K562 (cell line): ENCODE measurements at regions not wholly inside any gene's neighbourhood (a gene's known extent, or its start where the extent isn't known, plus 50 kb on each side); places are given as distances from the start of the nearest gene placed in this dataset.

Experiments
- CBX5 ChIP-seq: IDR thresholded peaks from 2 replicates; pipeline ENCODE4 v1.6.1; 2014; ENCODE audit warnings: low read depth, borderline replicate concordance
- CCAR2 ChIP-seq: fragments of 200-400 bp; formaldehyde crosslinking; IDR thresholded peaks from 2 replicates; pipeline ENCODE4 v1.6.1; 2017; ENCODE audit warnings: mild to moderate bottlenecking, low read depth, low read length
- CREB5 ChIP-seq: fragments of 250-450 bp; sonication (Bioruptor Pico); IDR thresholded peaks from 2 replicates; pipeline ENCODE4 v1.5.0; 2020; ENCODE audit warnings: mild to moderate bottlenecking
- DLX4 ChIP-seq: fragments of 250-450 bp; sonication (Bioruptor Pico); IDR thresholded peaks from 2 replicates; pipeline ENCODE4 v1.6.1; 2021; ENCODE audit warnings: mild to moderate bottlenecking
- EZH2 ChIP-seq: IDR thresholded peaks from 2 replicates; pipeline ENCODE4 v1.6.1; 2012; ENCODE audit warnings: low read depth, mild to moderate bottlenecking, inconsistent platforms, low read length, borderline replicate concordance
- FOSL1 ChIP-seq: fragments of 200-800 bp; sonication (Bioruptor generic); conservative IDR thresholded peaks from 2 replicates; pipeline ENCODE4 v1.6.1; 2016; ENCODE audit warnings: missing genetic modification characterization, missing compliant biosample characterization
- FOXA3 ChIP-seq, 2 experiments: fragments of 450-650 bp in 1 of 2; sonication (generic) in 1 of 2; formaldehyde crosslinking; IDR thresholded peaks in 1 of 2; conservative IDR thresholded peaks in 1 of 2; 2 replicates each; pipeline versions ENCODE4 v1.4.0 to v1.8.0; 2020 to 2022; ENCODE audit warnings: mild to moderate bottlenecking in 2 of 2, missing genetic modification reagents in 1 of 2
- JUN ChIP-seq, 2 experiments: sonication (generic) in 1 of 2; formaldehyde crosslinking in 1 of 2; IDR thresholded peaks; 2 replicates each; pipeline versions ENCODE4 v1.6.1 to v1.8.0; 2012 to 2022; ENCODE audit warnings: borderline replicate concordance in 2 of 2, mild to moderate bottlenecking in 2 of 2, improper control_type of control experiment in 1 of 2, low read depth in 1 of 2, low read length in 1 of 2, missing genetic modification reagents in 1 of 2
- KDM5B ChIP-seq: fragments of 200-600 bp; sonication (generic); IDR thresholded peaks from 2 replicates; pipeline ENCODE4 v1.6.1; 2012; ENCODE audit warnings: low read depth, mild to moderate bottlenecking, moderate library complexity, low read length, control low read depth, inconsistent platforms; ENCODE audit not compliant: insufficient replicate concordance
- MAFF ChIP-seq: IDR thresholded peaks from 2 replicates; pipeline ENCODE4 v1.6.1; 2012; ENCODE audit warnings: low read length, improper control_type of control experiment
- MCM2 ChIP-seq: fragments of 450-650 bp; IDR thresholded peaks from 2 replicates; pipeline ENCODE4 v1.6.1; 2017; ENCODE audit warnings: low read depth, mild to moderate bottlenecking
- MCM3 ChIP-seq: fragments of 450-650 bp; IDR thresholded peaks from 2 replicates; pipeline ENCODE4 v1.6.1; 2016
- NCOA4 ChIP-seq: fragments of 450-650 bp; IDR thresholded peaks from 2 replicates; pipeline ENCODE4 v1.6.1; 2018; ENCODE audit warnings: mild to moderate bottlenecking; ENCODE audit not compliant: partially characterized antibody
- RBM17 ChIP-seq: fragments of 200-400 bp; formaldehyde crosslinking; IDR thresholded peaks from 2 replicates; pipeline ENCODE4 v1.6.1; 2017; ENCODE audit warnings: low read depth, mild to moderate bottlenecking, low read length, borderline replicate concordance
- TAF9B ChIP-seq: fragments of 450-650 bp; IDR thresholded peaks from 2 replicates; pipeline ENCODE4 v1.6.1; 2018; ENCODE audit warnings: mild to moderate bottlenecking; ENCODE audit not compliant: partially characterized antibody
- ZBED1 ChIP-seq: IDR thresholded peaks from 2 replicates; pipeline ENCODE4 v1.6.1; 2014
- ZNF12 ChIP-seq: sonication (generic); formaldehyde crosslinking; IDR thresholded peaks from 2 replicates; pipeline ENCODE4 v1.4.0; 2020; ENCODE audit warnings: mild to moderate bottlenecking, missing genetic modification reagents
- ZNF133 ChIP-seq: fragments of 250-450 bp; sonication (Bioruptor Pico); IDR thresholded peaks from 2 replicates; pipeline ENCODE4 v1.4.0; 2020; ENCODE audit warnings: mild to moderate bottlenecking
- ZNF280B ChIP-seq: fragments of 250-450 bp; sonication (Bioruptor Pico); IDR thresholded peaks from 2 replicates; pipeline ENCODE4 v1.5.1; 2021; ENCODE audit warnings: mild to moderate bottlenecking
- ZNF395 ChIP-seq: fragments of 200-800 bp; sonication (Bioruptor generic); IDR thresholded peaks from 2 replicates; pipeline ENCODE4 v1.6.1; 2017; ENCODE audit warnings: missing genetic modification characterization, missing compliant biosample characterization
- TF ChIP-seq, protein P1 (sequence below), 2 experiments: fragments of 450-650 bp in 1 of 2; sonication (generic) in 1 of 2; formaldehyde crosslinking in 1 of 2; IDR thresholded peaks in 1 of 2; conservative IDR thresholded peaks in 1 of 2; 2 replicates each; pipeline versions ENCODE4 v1.6.1 to v1.8.1; 2016 to 2023; ENCODE audit warnings: mild to moderate bottlenecking in 2 of 2, moderate library complexity in 2 of 2, inconsistent platforms in 1 of 2, missing genetic modification reagents in 1 of 2

DNA sequence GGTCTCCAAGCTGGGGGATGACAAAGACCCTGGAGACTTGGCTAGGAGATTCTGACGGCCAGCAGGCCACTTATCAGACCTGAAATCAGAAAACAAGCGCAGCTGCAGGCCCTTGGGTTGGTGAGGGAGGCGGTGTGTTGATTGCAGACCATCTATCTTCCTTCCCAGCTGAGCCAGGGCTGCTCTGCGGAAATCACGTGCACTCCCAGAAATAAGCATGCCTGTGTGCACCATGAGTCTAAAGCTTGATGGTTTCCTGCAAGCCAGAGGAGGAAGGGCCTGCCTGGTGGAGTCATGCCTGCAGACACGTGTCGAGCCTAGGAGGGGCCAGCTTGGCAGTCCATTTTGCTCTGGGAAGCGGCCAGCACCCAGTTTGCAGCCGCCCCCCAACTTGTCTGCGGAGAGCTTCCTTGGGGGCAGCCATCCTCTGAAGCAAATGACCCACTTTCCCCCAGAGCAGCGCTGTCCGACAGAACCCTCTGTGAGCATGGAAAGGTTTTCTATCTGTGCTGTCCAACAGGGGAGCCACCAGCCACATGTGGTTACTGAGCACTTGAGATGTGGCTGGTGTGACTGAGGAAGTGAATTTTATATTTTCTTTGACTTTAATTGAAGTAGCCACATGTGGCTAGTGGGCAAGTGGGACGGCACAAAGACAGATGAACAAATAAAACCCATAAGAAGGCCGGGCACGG, 175.7 kb upstream of the BCOR start (continued):
- TF ChIP-seq ZNF280B (CRISPR knock-in tag) = no peak
- TF ChIP-seq, protein P1, sequence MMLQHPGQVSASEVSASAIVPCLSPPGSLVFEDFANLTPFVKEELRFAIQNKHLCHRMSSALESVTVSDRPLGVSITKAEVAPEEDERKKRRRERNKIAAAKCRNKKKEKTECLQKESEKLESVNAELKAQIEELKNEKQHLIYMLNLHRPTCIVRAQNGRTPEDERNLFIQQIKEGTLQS (IDR thresholded peaks at IDR 0.05) = no peak; the same call in 1 of the 2 replicates
- TF ChIP-seq, protein P1 (CRISPR knock-in tag; conservative IDR thresholded peaks at IDR 0.05) = no peak
- no peak for TF ChIP-seq CREB5 (CRISPR knock-in tag)
- TF ChIP-seq DLX4 (CRISPR knock-in tag) = no peak
- TF ChIP-seq CCAR2 = no peak
- peak; percentile 85 for TF ChIP-seq TAF9B
- no peak for TF ChIP-seq MAFF
- TF ChIP-seq KDM5B = no peak
- no peak for TF ChIP-seq CBX5
- TF ChIP-seq MCM3 = no peak
- no peak for TF ChIP-seq ZBED1
- no peak for TF ChIP-seq MCM2
- TF ChIP-seq EZH2 = no peak
- no peak for TF ChIP-seq NCOA4
- no peak for TF ChIP-seq JUN (IDR thresholded peaks at IDR 0.05; ENCODE audit: borderline replicate concordance, low read depth, low read length)
- no peak for TF ChIP-seq JUN (CRISPR knock-in tag; IDR thresholded peaks at IDR 0.05; ENCODE audit: borderline replicate concordance)
- 0 out of 2 replicates have a peak, but pooled peaks have one; percentile 37 for TF ChIP-seq FOSL1
- TF ChIP-seq ZNF395 (CRISPR knock-in tag) = no peak; the same call in 1 of the 2 replicates
- TF ChIP-seq ZNF12 (CRISPR knock-in tag) = no peak
- TF ChIP-seq FOXA3 (CRISPR knock-in tag; conservative IDR thresholded peaks at IDR 0.05 in 1 of 2, IDR thresholded peaks at IDR 0.05 in 1 of 2) = peak in 1 of 2 experiments; percentile 30; a peak in 1 of 4 replicates
- TF ChIP-seq ZNF133 = no peak
- no peak for TF ChIP-seq RBM17
